Chondrocyte (in vitro differentiated cells): ENCODE measurements at regions not wholly inside any gene's neighbourhood (a gene's known extent, or its start where the extent isn't known, plus 50 kb on each side); places are given as distances from the start of the nearest gene placed in this dataset.

Experiments used
- DNase-seq: peaks from one replicate; pipeline ENCODE4 v3.0.0; 2021; ENCODE audit warnings: mixed read lengths, low spot score
- H3K27ac Mint-ChIP-seq: one replicate; pipeline ENCODE4 v1.8.0; 2021; ENCODE audit warnings: mild to moderate bottlenecking, moderate library complexity, mixed read lengths; ENCODE audit not compliant: unreplicated experiment
- H3K27me3 Mint-ChIP-seq: 2 replicates; pipeline ENCODE4 v1.8.0; 2021; ENCODE audit warnings: low read depth, mixed read lengths
- H3K36me3 Mint-ChIP-seq: 2 replicates; pipeline ENCODE4 v1.8.0; 2021; ENCODE audit warnings: low read depth, mixed read lengths
- H3K4me1 Mint-ChIP-seq: 2 replicates; pipeline ENCODE4 v1.8.0; 2021; ENCODE audit warnings: low read depth, mild to moderate bottlenecking, mixed read lengths
- H3K4me3 Mint-ChIP-seq: one replicate; pipeline ENCODE4 v1.8.0; 2021; ENCODE audit warnings: mild to moderate bottlenecking, moderate library complexity, mixed read lengths; ENCODE audit not compliant: unreplicated experiment
- H3K9me3 Mint-ChIP-seq: 2 replicates; pipeline ENCODE4 v1.8.0; 2021; ENCODE audit warnings: low read depth, mixed read lengths
- TF ChIP-seq, protein P1 (sequence below): fragments of 200-600 bp; sonication (generic); IDR thresholded peaks from 2 replicates; pipeline ENCODE4 v1.5.0; 2021; ENCODE audit warnings: antibody characterized with exemption, mild to moderate bottlenecking, moderate library complexity

DNA sequence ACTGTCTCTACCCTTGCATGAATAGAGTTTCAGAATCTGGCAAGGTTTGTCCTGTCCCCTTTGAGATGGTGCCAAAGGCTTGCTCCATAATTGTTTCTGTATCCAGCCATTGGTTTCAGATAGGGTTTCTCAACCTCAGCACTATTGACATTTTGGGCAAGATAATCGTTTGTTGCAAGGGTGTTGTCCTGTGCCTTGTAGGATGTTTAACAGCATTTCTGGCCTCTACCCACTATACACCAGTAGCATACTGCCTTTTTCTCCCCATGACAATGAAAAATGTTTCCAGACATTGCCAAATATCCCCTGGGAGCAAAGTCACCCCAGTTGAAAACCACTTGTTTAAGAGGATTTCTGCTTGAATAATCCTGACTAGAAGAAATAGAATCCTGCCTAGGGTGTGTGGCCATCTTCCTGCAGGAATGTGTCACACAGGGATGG lies 126.8 kb downstream of the CDC42EP3 start:
- Mint-ChIP-seq H3K4me3 (no peak overlapping the region), H3K36me3 (no peaks in the 10 kb centered on the region), H3K9me3 (peaks cover 3% of the 10 kb centered on the region), H3K4me1 (no peaks in the 10 kb centered on the region), H3K27ac (no peak overlapping the region), H3K27me3 (no peaks in the 10 kb centered on the region)
- TF ChIP-seq, protein P1, sequence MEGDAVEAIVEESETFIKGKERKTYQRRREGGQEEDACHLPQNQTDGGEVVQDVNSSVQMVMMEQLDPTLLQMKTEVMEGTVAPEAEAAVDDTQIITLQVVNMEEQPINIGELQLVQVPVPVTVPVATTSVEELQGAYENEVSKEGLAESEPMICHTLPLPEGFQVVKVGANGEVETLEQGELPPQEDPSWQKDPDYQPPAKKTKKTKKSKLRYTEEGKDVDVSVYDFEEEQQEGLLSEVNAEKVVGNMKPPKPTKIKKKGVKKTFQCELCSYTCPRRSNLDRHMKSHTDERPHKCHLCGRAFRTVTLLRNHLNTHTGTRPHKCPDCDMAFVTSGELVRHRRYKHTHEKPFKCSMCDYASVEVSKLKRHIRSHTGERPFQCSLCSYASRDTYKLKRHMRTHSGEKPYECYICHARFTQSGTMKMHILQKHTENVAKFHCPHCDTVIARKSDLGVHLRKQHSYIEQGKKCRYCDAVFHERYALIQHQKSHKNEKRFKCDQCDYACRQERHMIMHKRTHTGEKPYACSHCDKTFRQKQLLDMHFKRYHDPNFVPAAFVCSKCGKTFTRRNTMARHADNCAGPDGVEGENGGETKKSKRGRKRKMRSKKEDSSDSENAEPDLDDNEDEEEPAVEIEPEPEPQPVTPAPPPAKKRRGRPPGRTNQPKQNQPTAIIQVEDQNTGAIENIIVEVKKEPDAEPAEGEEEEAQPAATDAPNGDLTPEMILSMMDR = no peak
- DNase-seq = no peak

DNA sequence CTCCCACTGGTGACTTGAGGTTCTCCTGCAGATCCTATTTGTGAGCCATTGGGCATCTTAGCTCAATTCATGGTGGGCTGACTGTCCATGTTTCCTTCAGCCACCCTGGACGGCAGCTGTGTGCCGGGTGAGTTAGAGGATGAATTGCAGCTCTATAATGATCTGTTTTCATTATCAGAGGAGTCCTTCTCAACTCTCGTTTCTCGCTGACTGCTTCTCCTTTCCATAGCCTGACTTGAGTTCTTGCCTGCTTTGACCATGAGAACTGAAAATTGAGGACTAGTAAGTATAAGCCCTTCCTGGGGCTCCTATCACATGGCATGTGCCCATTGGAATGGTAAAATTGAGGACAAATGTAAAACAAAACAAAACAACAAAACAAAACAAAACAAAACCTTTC lies 121.8 kb downstream of the CDC42EP3 start:
- Mint-ChIP-seq H3K9me3 (peaks cover 3% of the 10 kb centered on the region), H3K4me3 (no peak overlapping the region), H3K27ac (no peak overlapping the region), H3K27me3 (no peaks in the 10 kb centered on the region), H3K36me3 (no peaks in the 10 kb centered on the region), H3K4me1 (no peaks in the 10 kb centered on the region)
- TF ChIP-seq, protein P1 = no peak
- DNase-seq = no peak

DNA sequence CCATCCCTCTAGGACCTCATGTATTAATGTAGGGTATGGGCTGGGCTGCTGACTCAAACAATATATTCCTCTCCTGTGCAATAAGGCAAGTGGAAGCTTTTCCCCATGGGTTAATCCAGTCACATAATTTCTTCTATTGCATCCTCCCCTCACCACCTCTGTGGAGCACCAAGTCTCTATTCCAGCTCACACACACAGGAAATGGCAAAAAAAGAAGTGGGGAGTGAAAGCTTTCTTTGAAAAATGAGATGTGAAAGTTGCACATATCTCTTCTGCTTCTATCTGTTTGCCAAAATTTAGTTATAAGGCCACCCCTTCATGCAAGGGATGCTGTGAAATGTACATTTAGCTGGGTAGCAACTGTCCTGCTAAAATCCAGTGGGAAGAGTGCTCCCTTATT lies 121.3 kb downstream of the CDC42EP3 start:
- Mint-ChIP-seq H3K4me3 (no peak overlapping the region), H3K4me1 (no peaks in the 10 kb centered on the region), H3K27ac (no peak overlapping the region), H3K9me3 (peaks cover 3% of the 10 kb centered on the region), H3K27me3 (no peaks in the 10 kb centered on the region), H3K36me3 (no peaks in the 10 kb centered on the region)
- no peak for DNase-seq
- TF ChIP-seq, protein P1 = no peak

DNA sequence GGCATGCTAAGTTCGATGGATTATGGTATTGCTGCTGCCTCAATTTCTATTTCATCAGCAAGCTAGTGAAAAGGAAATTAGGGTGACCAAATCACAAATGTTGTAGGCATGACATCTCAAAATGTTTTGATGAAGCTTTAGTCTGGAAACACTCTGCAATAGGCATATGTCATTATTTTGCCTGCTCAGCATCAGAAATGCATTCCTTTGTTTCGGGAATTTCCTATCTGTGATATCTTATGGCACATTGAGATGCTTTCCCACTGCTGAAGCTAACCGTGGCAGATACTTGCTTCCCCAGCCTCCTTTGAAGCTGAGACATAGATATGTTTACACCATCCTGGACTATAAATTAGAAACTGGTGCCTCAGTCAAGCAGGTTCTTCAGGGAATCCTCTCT lies 119.7 kb downstream of the CDC42EP3 start:
- H3K27me3 Mint-ChIP-seq = no peaks in the 10 kb centered on the region
- H3K4me1 Mint-ChIP-seq = no peaks in the 10 kb centered on the region
- peaks cover 3% of the 10 kb centered on the region for H3K9me3 Mint-ChIP-seq
- H3K27ac Mint-ChIP-seq = no peak overlapping the region
- H3K36me3 Mint-ChIP-seq = no peaks in the 10 kb centered on the region
- no peak overlapping the region for H3K4me3 Mint-ChIP-seq
- no peak for DNase-seq
- TF ChIP-seq, protein P1 = no peak

DNA sequence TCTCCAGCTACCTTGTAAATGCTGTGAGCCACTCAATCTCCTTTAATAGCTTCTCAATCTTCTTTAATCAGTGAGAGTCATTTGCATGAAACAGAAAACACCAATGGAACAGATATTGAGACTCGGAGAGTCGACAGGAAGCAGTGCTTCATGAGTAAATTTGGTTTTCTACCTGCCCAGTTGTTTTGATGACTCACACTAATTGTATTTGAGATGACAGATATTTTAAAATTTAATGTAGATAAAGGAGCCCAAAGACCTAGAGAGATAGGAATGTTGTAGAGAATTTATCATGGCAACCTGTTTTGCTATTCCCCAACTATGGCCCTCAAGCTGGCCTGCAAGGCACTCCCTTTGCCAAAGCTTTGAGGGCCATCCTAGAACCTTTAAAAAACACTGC lies 119.1 kb downstream of the CDC42EP3 start:
- DNase-seq = no peak
- Mint-ChIP-seq H3K4me3 (no peak overlapping the region), H3K4me1 (no peaks in the 10 kb centered on the region), H3K27me3 (no peaks in the 10 kb centered on the region), H3K9me3 (peaks cover 3% of the 10 kb centered on the region), H3K27ac (no peak overlapping the region), H3K36me3 (no peaks in the 10 kb centered on the region)
- TF ChIP-seq, protein P1 = no peak
